ENCODE measurements at regions not wholly inside any gene's neighbourhood (a gene's known extent, or its start where the extent isn't known, plus 50 kb on each side); places are given as distances from the start of the nearest gene placed in this dataset.
"Not testable (repeated sequence)": the region's sequence is repeated elsewhere in the genome, so short reads cannot be mapped to it uniquely, and the experiment has no call there.

DNA sequence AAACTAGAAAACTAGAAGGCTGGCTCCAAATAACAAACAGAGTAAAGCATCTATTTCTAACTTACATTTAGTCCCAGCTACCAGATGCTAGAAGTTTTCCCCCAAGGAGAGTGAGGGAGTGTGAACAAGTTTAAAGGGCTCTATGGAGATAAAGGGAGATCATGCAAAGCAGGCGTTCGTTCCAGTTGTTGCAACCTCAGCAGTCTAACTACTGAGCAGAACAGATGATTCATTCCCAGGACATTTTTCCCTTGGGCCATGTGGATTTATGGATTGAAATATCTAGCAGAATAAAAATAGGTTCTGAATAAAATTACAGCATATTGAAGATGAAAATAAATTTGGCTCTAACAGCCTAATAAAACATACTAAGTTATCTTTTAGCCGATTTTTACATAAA, 154.8 kb upstream of the TTC14 start:
- ChIA-PET POLR2A (no interaction called here), CTCF (no interaction called here)
- Histone ChIP-seq H4K20me1 (ENCODE audit: insufficient read depth) (no peaks in the 10 kb centered on the region), H3K9me2 (no peaks in the 10 kb centered on the region), H3K4me3 (ENCODE audit: low read depth in 2 of 2, low read length in 1 of 2) (no peak overlapping the region), H3F3A (replicated peaks; ENCODE audit: insufficient read depth) (no peaks in the 10 kb centered on the region), H3K27me3 (ENCODE audit: insufficient read depth) (no peaks in the 10 kb centered on the region), H3K36me3 (replicated peaks in 1 of 2; ENCODE audit: control insufficient read depth in 1 of 2, insufficient read depth in 2 of 2, low read length in 1 of 2) (no peaks in the 10 kb centered on the region), H3K4me1 (ENCODE audit: control insufficient read depth in 1 of 2, insufficient read depth in 2 of 2, low read depth in 1 of 2, low read length in 1 of 2) (no peaks in the 10 kb centered on the region), H3K4me2 (no peak overlapping the region), H3K27ac (ENCODE audit: low read depth in 2 of 2, low read length in 1 of 2) (no peak overlapping the region), H3K9ac (no peak overlapping the region), H3K79me2 (ENCODE audit: insufficient read depth) (no peaks in the 10 kb centered on the region), H3K9me3 (no peaks in the 10 kb centered on the region), H2AFZ (ENCODE audit: low read depth) (no peak overlapping the region)
- 16% methylated on average over 3 of the region's 3 CpGs for WGBS (ENCODE audit: low lambda C conversion rate)
- DNase-seq, result no peak
- TF ChIP-seq GATA2 (CRISPR knock-in tag; IDR thresholded peaks at IDR 0.05) (no peak), FOXM1 (IDR thresholded peaks at IDR 0.05; ENCODE audit: low read depth) (no peak), MEF2A (IDR thresholded peaks at IDR 0.05; ENCODE audit: borderline replicate concordance, low read depth) (no peak), RFX5 (IDR thresholded peaks at IDR 0.05; ENCODE audit: low read length) (no peak), TAF1 (IDR thresholded peaks at IDR 0.05; ENCODE audit: borderline replicate concordance, low read depth, low read length) (no peak), RAD21 (IDR thresholded peaks at IDR 0.05; ENCODE audit: low read length) (no peak), SMC3 (IDR thresholded peaks at IDR 0.05; ENCODE audit: low read depth, low read length) (no peak), EP300 (IDR thresholded peaks at IDR 0.05; ENCODE audit: borderline replicate concordance in 1 of 2, low read depth in 1 of 2, low read length in 1 of 2) (no peak)
- TF ChIP-seq, protein P1, sequence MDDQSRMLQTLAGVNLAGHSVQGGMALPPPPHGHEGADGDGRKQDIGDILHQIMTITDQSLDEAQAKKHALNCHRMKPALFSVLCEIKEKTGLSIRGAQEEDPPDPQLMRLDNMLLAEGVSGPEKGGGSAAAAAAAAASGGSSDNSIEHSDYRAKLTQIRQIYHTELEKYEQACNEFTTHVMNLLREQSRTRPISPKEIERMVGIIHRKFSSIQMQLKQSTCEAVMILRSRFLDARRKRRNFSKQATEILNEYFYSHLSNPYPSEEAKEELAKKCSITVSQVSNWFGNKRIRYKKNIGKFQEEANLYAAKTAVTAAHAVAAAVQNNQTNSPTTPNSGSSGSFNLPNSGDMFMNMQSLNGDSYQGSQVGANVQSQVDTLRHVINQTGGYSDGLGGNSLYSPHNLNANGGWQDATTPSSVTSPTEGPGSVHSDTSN (IDR thresholded peaks at IDR 0.05), result no peak
- TF ChIP-seq, protein P2, sequence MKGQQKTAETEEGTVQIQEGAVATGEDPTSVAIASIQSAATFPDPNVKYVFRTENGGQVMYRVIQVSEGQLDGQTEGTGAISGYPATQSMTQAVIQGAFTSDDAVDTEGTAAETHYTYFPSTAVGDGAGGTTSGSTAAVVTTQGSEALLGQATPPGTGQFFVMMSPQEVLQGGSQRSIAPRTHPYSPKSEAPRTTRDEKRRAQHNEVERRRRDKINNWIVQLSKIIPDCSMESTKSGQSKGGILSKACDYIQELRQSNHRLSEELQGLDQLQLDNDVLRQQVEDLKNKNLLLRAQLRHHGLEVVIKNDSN (IDR thresholded peaks at IDR 0.05; ENCODE audit: borderline replicate concordance, low read depth), result no peak
- TF ChIP-seq, protein P3, sequence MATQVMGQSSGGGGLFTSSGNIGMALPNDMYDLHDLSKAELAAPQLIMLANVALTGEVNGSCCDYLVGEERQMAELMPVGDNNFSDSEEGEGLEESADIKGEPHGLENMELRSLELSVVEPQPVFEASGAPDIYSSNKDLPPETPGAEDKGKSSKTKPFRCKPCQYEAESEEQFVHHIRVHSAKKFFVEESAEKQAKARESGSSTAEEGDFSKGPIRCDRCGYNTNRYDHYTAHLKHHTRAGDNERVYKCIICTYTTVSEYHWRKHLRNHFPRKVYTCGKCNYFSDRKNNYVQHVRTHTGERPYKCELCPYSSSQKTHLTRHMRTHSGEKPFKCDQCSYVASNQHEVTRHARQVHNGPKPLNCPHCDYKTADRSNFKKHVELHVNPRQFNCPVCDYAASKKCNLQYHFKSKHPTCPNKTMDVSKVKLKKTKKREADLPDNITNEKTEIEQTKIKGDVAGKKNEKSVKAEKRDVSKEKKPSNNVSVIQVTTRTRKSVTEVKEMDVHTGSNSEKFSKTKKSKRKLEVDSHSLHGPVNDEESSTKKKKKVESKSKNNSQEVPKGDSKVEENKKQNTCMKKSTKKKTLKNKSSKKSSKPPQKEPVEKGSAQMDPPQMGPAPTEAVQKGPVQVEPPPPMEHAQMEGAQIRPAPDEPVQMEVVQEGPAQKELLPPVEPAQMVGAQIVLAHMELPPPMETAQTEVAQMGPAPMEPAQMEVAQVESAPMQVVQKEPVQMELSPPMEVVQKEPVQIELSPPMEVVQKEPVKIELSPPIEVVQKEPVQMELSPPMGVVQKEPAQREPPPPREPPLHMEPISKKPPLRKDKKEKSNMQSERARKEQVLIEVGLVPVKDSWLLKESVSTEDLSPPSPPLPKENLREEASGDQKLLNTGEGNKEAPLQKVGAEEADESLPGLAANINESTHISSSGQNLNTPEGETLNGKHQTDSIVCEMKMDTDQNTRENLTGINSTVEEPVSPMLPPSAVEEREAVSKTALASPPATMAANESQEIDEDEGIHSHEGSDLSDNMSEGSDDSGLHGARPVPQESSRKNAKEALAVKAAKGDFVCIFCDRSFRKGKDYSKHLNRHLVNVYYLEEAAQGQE (IDR thresholded peaks at IDR 0.05; ENCODE audit: low read depth, low read length), result no peak
- TF ChIP-seq, protein P4, sequence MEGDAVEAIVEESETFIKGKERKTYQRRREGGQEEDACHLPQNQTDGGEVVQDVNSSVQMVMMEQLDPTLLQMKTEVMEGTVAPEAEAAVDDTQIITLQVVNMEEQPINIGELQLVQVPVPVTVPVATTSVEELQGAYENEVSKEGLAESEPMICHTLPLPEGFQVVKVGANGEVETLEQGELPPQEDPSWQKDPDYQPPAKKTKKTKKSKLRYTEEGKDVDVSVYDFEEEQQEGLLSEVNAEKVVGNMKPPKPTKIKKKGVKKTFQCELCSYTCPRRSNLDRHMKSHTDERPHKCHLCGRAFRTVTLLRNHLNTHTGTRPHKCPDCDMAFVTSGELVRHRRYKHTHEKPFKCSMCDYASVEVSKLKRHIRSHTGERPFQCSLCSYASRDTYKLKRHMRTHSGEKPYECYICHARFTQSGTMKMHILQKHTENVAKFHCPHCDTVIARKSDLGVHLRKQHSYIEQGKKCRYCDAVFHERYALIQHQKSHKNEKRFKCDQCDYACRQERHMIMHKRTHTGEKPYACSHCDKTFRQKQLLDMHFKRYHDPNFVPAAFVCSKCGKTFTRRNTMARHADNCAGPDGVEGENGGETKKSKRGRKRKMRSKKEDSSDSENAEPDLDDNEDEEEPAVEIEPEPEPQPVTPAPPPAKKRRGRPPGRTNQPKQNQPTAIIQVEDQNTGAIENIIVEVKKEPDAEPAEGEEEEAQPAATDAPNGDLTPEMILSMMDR (IDR thresholded peaks at IDR 0.05), result no peak

DNA sequence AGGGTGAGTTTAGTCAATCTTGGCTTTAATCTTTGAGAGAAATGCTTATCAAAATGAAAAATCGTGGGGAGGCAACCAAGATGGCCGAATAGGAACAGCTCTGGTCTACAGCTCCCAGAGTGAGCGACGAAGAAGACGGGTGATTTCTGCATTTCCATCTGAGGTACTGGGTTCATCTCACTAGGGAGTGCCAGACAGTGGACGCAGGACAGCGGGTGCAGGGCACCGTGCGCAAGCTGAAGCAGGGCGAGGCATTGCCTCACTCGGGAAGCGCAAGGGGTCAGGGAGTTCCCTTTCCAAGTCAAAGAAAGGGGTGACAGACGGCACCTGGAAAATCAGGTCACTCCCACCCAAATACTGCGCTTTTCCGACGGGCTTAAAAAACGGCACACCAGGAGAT, 153.6 kb upstream of the TTC14 start:
- H3K9me3 ChIP-seq; H4K20me1 ChIP-seq (ENCODE audit: insufficient read depth); DNase-seq; H3K27me3 ChIP-seq (ENCODE audit: insufficient read depth); H3K4me1 ChIP-seq (ENCODE audit: control insufficient read depth in 1 of 2, insufficient read depth in 2 of 2, low read depth in 1 of 2, low read length in 1 of 2); H3K27ac ChIP-seq (ENCODE audit: low read depth in 2 of 2, low read length in 1 of 2); H3F3A ChIP-seq (replicated peaks; ENCODE audit: insufficient read depth); POLR2A ChIA-PET; H3K4me3 ChIP-seq (ENCODE audit: low read depth in 2 of 2, low read length in 1 of 2); H3K4me2 ChIP-seq; H3K36me3 ChIP-seq (replicated peaks in 1 of 2; ENCODE audit: control insufficient read depth in 1 of 2, insufficient read depth in 2 of 2, low read length in 1 of 2); H3K9me2 ChIP-seq; H2AFZ ChIP-seq (ENCODE audit: low read depth); H3K79me2 ChIP-seq (ENCODE audit: insufficient read depth); H3K9ac ChIP-seq: not testable (repeated sequence)
- 73% methylated on average over 17 of the region's 17 CpGs for WGBS (ENCODE audit: low lambda C conversion rate)
- CTCF ChIA-PET, result interaction anchor here (0.8 kb wide), 1 partner anchor 681 kb away, joined by 3 read pairs; no protein-coding TSS in a partner anchor

Measured in SK-N-SH (cell line).